ENCODE measurements at regions not wholly inside any gene's neighbourhood (a gene's known extent, or its start where the extent isn't known, plus 50 kb on each side); places are given as distances from the start of the nearest gene placed in this dataset.

GRCh38 chr6:104630522-104630921, 229.2 kb downstream of the HACE1 start:
- Histone ChIP-seq H4K20me1 (ENCODE audit: insufficient read depth, low read length) (no peaks in the 10 kb centered on the region), H3K9me3 (ENCODE audit: insufficient read depth, low read length) (no peaks in the 10 kb centered on the region), H3K79me2 (ENCODE audit: low read length) (no peaks in the 10 kb centered on the region), H3K4me1 (ENCODE audit: low read length) (no peaks in the 10 kb centered on the region), H3K36me3 (replicated peaks; ENCODE audit: low read depth, low read length) (no peaks in the 10 kb centered on the region), H3K4me2 (ENCODE audit: low read length) (no peak overlapping the region), H3K4me3 (ENCODE audit: low read length) (no peak overlapping the region), H3K27ac (ENCODE audit: low read length) (no peak overlapping the region), H3K27me3 (ENCODE audit: low read depth, low read length) (no peaks in the 10 kb centered on the region), H3K9ac (ENCODE audit: low read length) (no peak overlapping the region), H2AFZ (ENCODE audit: low read depth, low read length) (no peak overlapping the region)
- no peak for TF ChIP-seq EZH2phosphoT487 (IDR thresholded peaks at IDR 0.05; ENCODE audit: low read depth)
- no peak for TF ChIP-seq CTCF (IDR thresholded peaks at IDR 0.05; ENCODE audit: low read depth, low read length)

- H3K79me2 ChIP-seq (ENCODE audit: low read length), result no peaks in the 10 kb centered on the region
- no peak overlapping the region for H3K4me2 ChIP-seq (ENCODE audit: low read length)
- H3K9ac ChIP-seq (ENCODE audit: low read length), result no peak overlapping the region
- no peaks in the 10 kb centered on the region for H4K20me1 ChIP-seq (ENCODE audit: insufficient read depth, low read length)
- no peak overlapping the region for H3K4me3 ChIP-seq (ENCODE audit: low read length)
- H3K4me1 ChIP-seq (ENCODE audit: low read length), result no peaks in the 10 kb centered on the region
- H3K36me3 ChIP-seq (replicated peaks; ENCODE audit: low read depth, low read length), result no peaks in the 10 kb centered on the region
- no peak overlapping the region for H3K27ac ChIP-seq (ENCODE audit: low read length)
- H3K27me3 ChIP-seq (ENCODE audit: low read depth, low read length), result no peaks in the 10 kb centered on the region
- no peaks in the 10 kb centered on the region for H3K9me3 ChIP-seq (ENCODE audit: insufficient read depth, low read length)
- H2AFZ ChIP-seq (ENCODE audit: low read depth, low read length), result no peak overlapping the region
- TF ChIP-seq EZH2phosphoT487 (IDR thresholded peaks at IDR 0.05; ENCODE audit: low read depth), result no peak
- TF ChIP-seq CTCF (IDR thresholded peaks at IDR 0.05; ENCODE audit: low read depth, low read length), result no peak
Observed at GRCh38 chr6:104629826-104630225, 229.9 kb downstream of the HACE1 start.

- Histone ChIP-seq H2AFZ (ENCODE audit: low read depth, low read length) (no peak overlapping the region), H4K20me1 (ENCODE audit: insufficient read depth, low read length) (no peaks in the 10 kb centered on the region), H3K4me1 (ENCODE audit: low read length) (no peaks in the 10 kb centered on the region), H3K79me2 (ENCODE audit: low read length) (no peaks in the 10 kb centered on the region), H3K36me3 (replicated peaks; ENCODE audit: low read depth, low read length) (no peaks in the 10 kb centered on the region), H3K9ac (ENCODE audit: low read length) (no peak overlapping the region), H3K27ac (ENCODE audit: low read length) (no peak overlapping the region), H3K4me2 (ENCODE audit: low read length) (no peak overlapping the region), H3K27me3 (ENCODE audit: low read depth, low read length) (no peaks in the 10 kb centered on the region), H3K9me3 (ENCODE audit: insufficient read depth, low read length) (no peaks in the 10 kb centered on the region), H3K4me3 (ENCODE audit: low read length) (no peak overlapping the region)
- TF ChIP-seq EZH2phosphoT487 (IDR thresholded peaks at IDR 0.05; ENCODE audit: low read depth), result no peak
Observed at GRCh38 chr6:104625536-104625935, 234.2 kb downstream of the HACE1 start.

- Histone ChIP-seq H2AFZ (ENCODE audit: low read depth, low read length) (0 out of 2 replicates have a peak overlapping the region, but pooled peaks have one; percentile 46), H3K36me3 (replicated peaks; ENCODE audit: low read depth, low read length) (no peaks in the 10 kb centered on the region), H3K4me2 (ENCODE audit: low read length) (peak overlapping the region; percentile 37), H3K79me2 (ENCODE audit: low read length) (no peaks in the 10 kb centered on the region), H3K4me3 (ENCODE audit: low read length) (no peak overlapping the region), H3K9ac (ENCODE audit: low read length) (no peak overlapping the region), H3K27me3 (ENCODE audit: low read depth, low read length) (no peaks in the 10 kb centered on the region), H4K20me1 (ENCODE audit: insufficient read depth, low read length) (no peaks in the 10 kb centered on the region), H3K9me3 (ENCODE audit: insufficient read depth, low read length) (no peaks in the 10 kb centered on the region), H3K4me1 (ENCODE audit: low read length) (no peaks in the 10 kb centered on the region), H3K27ac (ENCODE audit: low read length) (no peak overlapping the region)
- no peak for TF ChIP-seq CTCF (IDR thresholded peaks at IDR 0.05; ENCODE audit: low read depth, low read length)
- TF ChIP-seq EZH2phosphoT487 (IDR thresholded peaks at IDR 0.05; ENCODE audit: low read depth), result no peak
Observed at GRCh38 chr6:104623052-104623690, 236.5 kb downstream of the HACE1 start.
